Stimulated activated naive CD4-positive, alpha-beta T cell treated with Interleukin-2 at 50 U/mL for 16 hours (primary cell): ENCODE measurements at regions not wholly inside any gene's neighbourhood (a gene's known extent, or its start where the extent isn't known, plus 50 kb on each side); places are given as distances from the start of the nearest gene placed in this dataset.
"Not testable (repeated sequence)": the region's sequence is repeated elsewhere in the genome, so short reads cannot be mapped to it uniquely, and the experiment has no call there.

Experiments
- DNase-seq: peaks from one replicate; lab custom pipeline; 2025; lab: John Stamatoyannopoulos, UW

- DNase-seq: no peak
Measured at GRCh38 chr18:78814766-78815165, 164.9 kb upstream of the SALL3 start.

GRCh38 chr18:78816114-78816513, 163.5 kb upstream of the SALL3 start:
- DNase-seq: no peak

GRCh38 chr18:78816916-78817315, 162.7 kb upstream of the SALL3 start:
- no peak for DNase-seq

- no peak for DNase-seq
Measured at GRCh38 chr18:78818495-78818894, 161.1 kb upstream of the SALL3 start.

- DNase-seq: no peak
Measured at GRCh38 chr18:78818961-78819360, 160.7 kb upstream of the SALL3 start.

GRCh38 chr18:78820161-78820834, 159.3 kb upstream of the SALL3 start:
- no peak for DNase-seq

- DNase-seq: no peak
Measured at GRCh38 chr18:78821396-78821795, 158.2 kb upstream of the SALL3 start.

GRCh38 chr18:78822171-78822948, 157.3 kb upstream of the SALL3 start:
- DNase-seq: no peak

- DNase-seq: no peak
Measured at GRCh38 chr18:78822949-78823285, 156.7 kb upstream of the SALL3 start.

GRCh38 chr18:78825168-78825567, 154.4 kb upstream of the SALL3 start:
- DNase-seq: no peak

GRCh38 chr18:78826631-78827030, 153.0 kb upstream of the SALL3 start:
- no peak for DNase-seq

- no peak for DNase-seq
Measured at GRCh38 chr18:78827141-78827540, 152.5 kb upstream of the SALL3 start.

GRCh38 chr18:78828131-78828530, 151.5 kb upstream of the SALL3 start:
- no peak for DNase-seq

GRCh38 chr18:78829026-78829425, 150.6 kb upstream of the SALL3 start:
- not testable (repeated sequence) for DNase-seq

- DNase-seq: no peak
Measured at GRCh38 chr18:78830161-78830560, 149.5 kb upstream of the SALL3 start.

- no peak for DNase-seq
Measured at GRCh38 chr18:78830826-78831225, 148.8 kb upstream of the SALL3 start.

- no peak for DNase-seq
Measured at GRCh38 chr18:78831603-78832002, 148.0 kb upstream of the SALL3 start.

- DNase-seq: no peak
Measured at GRCh38 chr18:78833833-78834232, 145.8 kb upstream of the SALL3 start.

- no peak for DNase-seq
Measured at GRCh38 chr18:78836838-78837237, 142.8 kb upstream of the SALL3 start.

- DNase-seq: no peak
Measured at GRCh38 chr18:78837754-78838153, 141.9 kb upstream of the SALL3 start.

- DNase-seq: no peak
Measured at GRCh38 chr18:78838183-78838582, 141.4 kb upstream of the SALL3 start.

- DNase-seq: no peak
Measured at GRCh38 chr18:78849046-78849445, 130.6 kb upstream of the SALL3 start.

GRCh38 chr18:78849458-78849857, 130.2 kb upstream of the SALL3 start:
- no peak for DNase-seq

GRCh38 chr18:78853341-78853740, 126.3 kb upstream of the SALL3 start:
- no peak for DNase-seq
